SK-N-DZ (cell line): ENCODE measurements at regions not wholly inside any gene's neighbourhood (a gene's known extent, or its start where the extent isn't known, plus 50 kb on each side); places are given as distances from the start of the nearest gene placed in this dataset.

Experiments
- DNase-seq: peaks from one replicate; pipeline ENCODE4 v3.0.0-alpha.2; 2015; ENCODE audit warnings: low spot score

GRCh38 chr9:79134654-79135053 lies 437.1 kb upstream of the TLE4 start:
- no peak for DNase-seq

- DNase-seq, result no peak
These were observed 435.9 kb upstream of the TLE4 start for GRCh38 chr9:79135681-79136415.

GRCh38 chr9:79140751-79141150 lies 431.0 kb upstream of the TLE4 start:
- DNase-seq, result no peak

GRCh38 chr9:79143211-79143610 lies 428.6 kb upstream of the TLE4 start:
- no peak for DNase-seq

- no peak for DNase-seq
These were observed 426.3 kb upstream of the TLE4 start for GRCh38 chr9:79145442-79145841.

GRCh38 chr9:79149585-79149984 lies 422.2 kb upstream of the TLE4 start:
- DNase-seq, result no peak

GRCh38 chr9:79151791-79152190 lies 420.0 kb upstream of the TLE4 start:
- DNase-seq, result no peak

- no peak for DNase-seq
These were observed 419.5 kb upstream of the TLE4 start for GRCh38 chr9:79152306-79152705.

GRCh38 chr9:79154806-79155205 lies 417.0 kb upstream of the TLE4 start:
- no peak for DNase-seq

GRCh38 chr9:79155308-79155707 lies 416.5 kb upstream of the TLE4 start:
- no peak for DNase-seq

- no peak for DNase-seq
These were observed 408.2 kb upstream of the TLE4 start for GRCh38 chr9:79163544-79163943.

GRCh38 chr9:79164406-79164805 lies 407.4 kb upstream of the TLE4 start:
- DNase-seq, result no peak

GRCh38 chr9:79165020-79165780 lies 406.6 kb upstream of the TLE4 start:
- no peak for DNase-seq

- peak; percentile 88 for DNase-seq
These were observed 405.8 kb upstream of the TLE4 start for GRCh38 chr9:79166005-79166404.

- DNase-seq, result no peak
These were observed 401.1 kb upstream of the TLE4 start for GRCh38 chr9:79170643-79171042.

GRCh38 chr9:79173932-79174331 lies 397.8 kb upstream of the TLE4 start:
- DNase-seq, result no peak

GRCh38 chr9:79176014-79176697 lies 395.6 kb upstream of the TLE4 start:
- peak; percentile 62 for DNase-seq

- DNase-seq, result no peak
These were observed 386.9 kb upstream of the TLE4 start for GRCh38 chr9:79184831-79185230.

GRCh38 chr9:79185866-79186265 lies 385.9 kb upstream of the TLE4 start:
- no peak for DNase-seq

- DNase-seq, result no peak
These were observed 382.2 kb upstream of the TLE4 start for GRCh38 chr9:79189511-79189924.

GRCh38 chr9:79193001-79193400 lies 378.8 kb upstream of the TLE4 start:
- no peak for DNase-seq

GRCh38 chr9:79193501-79194223 lies 378.1 kb upstream of the TLE4 start:
- no peak for DNase-seq
